GM23338 (cell line): ENCODE measurements at regions not wholly inside any gene's neighbourhood (a gene's known extent, or its start where the extent isn't known, plus 50 kb on each side); places are given as distances from the start of the nearest gene placed in this dataset.

ENCODE experiments used
- CREB1 ChIP-seq: fragments of 250-450 bp; sonication (Bioruptor Pico); IDR thresholded peaks from 2 replicates; pipeline ENCODE4 v1.5.0; 2020; ENCODE audit warnings: low read depth, mild to moderate bottlenecking, moderate library complexity
- EZH2 ChIP-seq: fragments of 200-600 bp; sonication (generic); IDR thresholded peaks from one replicate; pipeline ENCODE4 v1.8.0; 2017; ENCODE audit warnings: antibody characterized with exemption, mild to moderate bottlenecking, low read depth; ENCODE audit not compliant: unreplicated experiment
- EZH2phosphoT487 ChIP-seq: fragments of 200-600 bp; sonication (generic); IDR thresholded peaks from one replicate; pipeline ENCODE4 v1.8.1; 2018; ENCODE audit warnings: antibody characterized with exemption; ENCODE audit not compliant: unreplicated experiment
- JUNB ChIP-seq: IDR thresholded peaks from one replicate; pipeline ENCODE4 v1.6.1; 2016; ENCODE audit warnings: antibody characterized with exemption; ENCODE audit not compliant: unreplicated experiment
- NANOG ChIP-seq: IDR thresholded peaks from 2 replicates; pipeline ENCODE4 v1.6.1; 2016; ENCODE audit warnings: antibody characterized with exemption, borderline replicate concordance
- POLR2AphosphoS5 ChIP-seq: IDR thresholded peaks from 2 replicates; pipeline ENCODE4 v1.6.1; 2016; ENCODE audit warnings: antibody characterized with exemption, low read depth
- TF ChIP-seq, protein P1 (sequence below), 2 experiments: fragments of 200-600 bp in 1 of 2; sonication (generic) in 1 of 2; conservative IDR thresholded peaks; 2 replicates each; pipeline versions ENCODE4 v1.5.1 to v1.6.1; 2016 to 2017; ENCODE audit warnings: antibody characterized with exemption in 2 of 2, low read depth in 2 of 2, mild to moderate bottlenecking in 2 of 2, moderate library complexity in 1 of 2
- TF ChIP-seq, protein P2 (sequence below): IDR thresholded peaks from one replicate; pipeline ENCODE4 v1.6.1; 2018; ENCODE audit warnings: antibody characterized with exemption; ENCODE audit not compliant: unreplicated experiment

DNA sequence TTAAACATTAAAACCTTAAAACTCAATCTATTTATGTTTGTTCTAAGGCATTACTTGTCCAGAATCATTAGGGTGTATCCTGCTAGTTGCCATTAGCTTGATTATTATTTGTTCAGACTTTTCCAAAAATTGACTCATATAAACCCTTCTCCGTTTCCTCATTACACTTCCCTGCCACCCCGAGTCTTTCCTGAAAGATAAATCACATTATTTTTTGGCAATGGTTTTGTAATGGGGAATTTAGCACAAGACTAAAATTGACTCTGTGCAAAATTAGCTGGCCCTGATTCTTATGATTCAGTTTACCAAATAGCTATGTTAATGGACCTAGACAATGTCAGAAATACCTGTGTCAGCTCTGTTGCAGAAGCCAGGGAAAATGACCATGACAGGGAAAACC, 112.2 kb upstream of the NT5C1B start:
- TF ChIP-seq, protein P1, sequence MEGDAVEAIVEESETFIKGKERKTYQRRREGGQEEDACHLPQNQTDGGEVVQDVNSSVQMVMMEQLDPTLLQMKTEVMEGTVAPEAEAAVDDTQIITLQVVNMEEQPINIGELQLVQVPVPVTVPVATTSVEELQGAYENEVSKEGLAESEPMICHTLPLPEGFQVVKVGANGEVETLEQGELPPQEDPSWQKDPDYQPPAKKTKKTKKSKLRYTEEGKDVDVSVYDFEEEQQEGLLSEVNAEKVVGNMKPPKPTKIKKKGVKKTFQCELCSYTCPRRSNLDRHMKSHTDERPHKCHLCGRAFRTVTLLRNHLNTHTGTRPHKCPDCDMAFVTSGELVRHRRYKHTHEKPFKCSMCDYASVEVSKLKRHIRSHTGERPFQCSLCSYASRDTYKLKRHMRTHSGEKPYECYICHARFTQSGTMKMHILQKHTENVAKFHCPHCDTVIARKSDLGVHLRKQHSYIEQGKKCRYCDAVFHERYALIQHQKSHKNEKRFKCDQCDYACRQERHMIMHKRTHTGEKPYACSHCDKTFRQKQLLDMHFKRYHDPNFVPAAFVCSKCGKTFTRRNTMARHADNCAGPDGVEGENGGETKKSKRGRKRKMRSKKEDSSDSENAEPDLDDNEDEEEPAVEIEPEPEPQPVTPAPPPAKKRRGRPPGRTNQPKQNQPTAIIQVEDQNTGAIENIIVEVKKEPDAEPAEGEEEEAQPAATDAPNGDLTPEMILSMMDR (conservative IDR thresholded peaks at IDR 0.05; ENCODE audit: low read depth in 2 of 2), result no peak
- TF ChIP-seq EZH2 (no peak), JUNB (no peak), EZH2phosphoT487 (no peak), POLR2AphosphoS5 (no peak), NANOG (no peak), CREB1 (CRISPR knock-in tag) (no peak)
- TF ChIP-seq, protein P2, sequence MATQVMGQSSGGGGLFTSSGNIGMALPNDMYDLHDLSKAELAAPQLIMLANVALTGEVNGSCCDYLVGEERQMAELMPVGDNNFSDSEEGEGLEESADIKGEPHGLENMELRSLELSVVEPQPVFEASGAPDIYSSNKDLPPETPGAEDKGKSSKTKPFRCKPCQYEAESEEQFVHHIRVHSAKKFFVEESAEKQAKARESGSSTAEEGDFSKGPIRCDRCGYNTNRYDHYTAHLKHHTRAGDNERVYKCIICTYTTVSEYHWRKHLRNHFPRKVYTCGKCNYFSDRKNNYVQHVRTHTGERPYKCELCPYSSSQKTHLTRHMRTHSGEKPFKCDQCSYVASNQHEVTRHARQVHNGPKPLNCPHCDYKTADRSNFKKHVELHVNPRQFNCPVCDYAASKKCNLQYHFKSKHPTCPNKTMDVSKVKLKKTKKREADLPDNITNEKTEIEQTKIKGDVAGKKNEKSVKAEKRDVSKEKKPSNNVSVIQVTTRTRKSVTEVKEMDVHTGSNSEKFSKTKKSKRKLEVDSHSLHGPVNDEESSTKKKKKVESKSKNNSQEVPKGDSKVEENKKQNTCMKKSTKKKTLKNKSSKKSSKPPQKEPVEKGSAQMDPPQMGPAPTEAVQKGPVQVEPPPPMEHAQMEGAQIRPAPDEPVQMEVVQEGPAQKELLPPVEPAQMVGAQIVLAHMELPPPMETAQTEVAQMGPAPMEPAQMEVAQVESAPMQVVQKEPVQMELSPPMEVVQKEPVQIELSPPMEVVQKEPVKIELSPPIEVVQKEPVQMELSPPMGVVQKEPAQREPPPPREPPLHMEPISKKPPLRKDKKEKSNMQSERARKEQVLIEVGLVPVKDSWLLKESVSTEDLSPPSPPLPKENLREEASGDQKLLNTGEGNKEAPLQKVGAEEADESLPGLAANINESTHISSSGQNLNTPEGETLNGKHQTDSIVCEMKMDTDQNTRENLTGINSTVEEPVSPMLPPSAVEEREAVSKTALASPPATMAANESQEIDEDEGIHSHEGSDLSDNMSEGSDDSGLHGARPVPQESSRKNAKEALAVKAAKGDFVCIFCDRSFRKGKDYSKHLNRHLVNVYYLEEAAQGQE, result no peak
